GM19372 (cell line): ENCODE measurements at regions not wholly inside any gene's neighbourhood (a gene's known extent, or its start where the extent isn't known, plus 50 kb on each side); places are given as distances from the start of the nearest gene placed in this dataset.

Source experiments
- ATAC-seq: cut with Tn5 transposase; IDR thresholded peaks from one replicate; pipeline ENCODE4 v1.9.1; 2021; ENCODE audit warnings: mild to moderate bottlenecking, low read depth, moderate library complexity; ENCODE audit not compliant: unreplicated experiment

GRCh38 chr16:5506021-5506420 is 408.4 kb upstream of the EEF2KMT start:
- ATAC-seq: no peak

DNA sequence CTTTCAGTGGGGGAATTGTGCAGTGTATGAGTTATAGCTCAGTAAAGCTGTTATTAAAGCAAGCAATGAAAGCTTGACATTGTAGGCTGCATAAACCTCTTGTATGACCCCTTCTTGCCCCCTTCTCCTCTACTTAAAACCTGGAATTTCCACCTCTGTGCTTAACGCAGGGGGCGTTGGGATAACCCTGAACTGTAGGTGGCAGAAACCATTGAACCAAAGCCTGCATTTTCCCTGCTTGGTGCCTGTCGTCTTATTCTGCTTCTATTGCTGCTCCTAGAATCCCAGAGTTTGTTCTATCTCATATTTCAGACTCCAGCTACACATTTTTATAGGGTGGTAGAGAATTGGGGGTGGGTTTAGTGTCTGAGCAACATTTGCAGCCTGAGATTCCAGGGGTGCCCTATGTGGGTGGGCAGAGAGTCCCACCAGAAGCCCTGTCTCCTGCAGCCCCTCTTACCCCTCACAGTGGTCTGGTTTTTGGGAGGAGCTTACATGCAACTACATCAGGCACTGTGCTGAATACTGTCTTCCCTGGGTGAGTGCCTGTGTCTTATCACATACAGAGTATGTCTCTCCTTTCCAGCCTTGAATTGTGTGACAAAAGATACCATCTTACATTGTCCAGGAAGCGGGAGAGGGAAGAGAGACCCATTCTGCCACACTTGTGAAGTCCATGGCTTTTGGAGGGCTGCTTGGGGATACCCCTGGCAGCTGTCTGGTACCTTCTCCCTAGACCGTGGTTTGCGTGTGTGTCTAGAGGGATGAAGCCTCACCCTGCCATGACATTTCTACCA is 407.7 kb upstream of the EEF2KMT start:
- ATAC-seq: no peak

- ATAC-seq: no peak
Measured at GRCh38 chr16:5504064-5504781, 406.6 kb upstream of the EEF2KMT start.

- no peak for ATAC-seq
Measured at GRCh38 chr16:5502944-5503343, 405.3 kb upstream of the EEF2KMT start.

DNA sequence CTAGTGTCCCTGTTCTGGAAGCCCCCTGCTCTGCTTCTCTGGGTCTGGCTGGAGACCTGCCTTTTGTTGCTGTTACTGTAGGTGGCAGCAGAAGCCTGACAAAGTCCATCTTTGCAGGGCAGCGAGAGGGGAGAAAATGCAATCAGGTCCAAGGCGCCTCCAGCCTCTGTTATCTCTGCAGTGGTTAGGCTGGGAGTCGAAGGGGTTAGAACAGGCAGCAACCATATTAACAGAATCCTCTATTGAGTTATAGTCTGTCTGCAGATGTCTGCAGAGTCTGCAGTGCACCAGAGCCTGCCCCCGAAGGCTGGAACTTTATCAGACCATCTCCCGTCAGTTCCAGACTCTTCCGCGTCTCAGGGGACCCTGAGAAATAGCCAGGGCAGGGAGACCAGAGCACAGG is 404.9 kb upstream of the EEF2KMT start:
- no peak for ATAC-seq

- ATAC-seq: no peak
Measured at GRCh38 chr16:5500526-5500925, 402.9 kb upstream of the EEF2KMT start.

DNA sequence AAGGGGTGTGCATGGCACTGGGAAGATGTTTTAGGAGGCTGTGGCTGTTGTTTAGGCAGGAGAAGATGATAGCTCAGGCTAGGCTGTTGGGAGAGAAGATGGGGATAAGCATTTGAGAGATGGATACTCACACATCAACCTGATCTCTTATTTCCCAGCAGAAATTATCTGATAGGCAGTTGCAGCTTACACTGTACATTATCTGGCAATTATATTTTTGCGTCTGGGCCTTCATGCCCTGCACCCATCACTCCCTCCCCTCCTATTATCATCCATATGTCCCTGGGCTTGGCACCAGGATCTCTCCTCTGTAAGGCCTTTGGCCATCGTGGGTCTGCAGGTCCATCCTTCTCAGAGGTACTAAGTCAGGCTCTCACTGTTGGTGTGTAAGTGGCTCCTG is 401.0 kb upstream of the EEF2KMT start:
- no peak for ATAC-seq

- ATAC-seq: no peak
Measured at GRCh38 chr16:5496013-5496412, 398.4 kb upstream of the EEF2KMT start.

- ATAC-seq: no peak
Measured at GRCh38 chr16:5490499-5490898, 392.9 kb upstream of the EEF2KMT start.

- ATAC-seq: no peak
Measured at GRCh38 chr16:5488581-5488980, 391.0 kb upstream of the EEF2KMT start.

- ATAC-seq: no peak
Measured at GRCh38 chr16:5487728-5488127, 390.1 kb upstream of the EEF2KMT start.

- no peak for ATAC-seq
Measured at GRCh38 chr16:5482256-5482655, 384.7 kb upstream of the EEF2KMT start.

DNA sequence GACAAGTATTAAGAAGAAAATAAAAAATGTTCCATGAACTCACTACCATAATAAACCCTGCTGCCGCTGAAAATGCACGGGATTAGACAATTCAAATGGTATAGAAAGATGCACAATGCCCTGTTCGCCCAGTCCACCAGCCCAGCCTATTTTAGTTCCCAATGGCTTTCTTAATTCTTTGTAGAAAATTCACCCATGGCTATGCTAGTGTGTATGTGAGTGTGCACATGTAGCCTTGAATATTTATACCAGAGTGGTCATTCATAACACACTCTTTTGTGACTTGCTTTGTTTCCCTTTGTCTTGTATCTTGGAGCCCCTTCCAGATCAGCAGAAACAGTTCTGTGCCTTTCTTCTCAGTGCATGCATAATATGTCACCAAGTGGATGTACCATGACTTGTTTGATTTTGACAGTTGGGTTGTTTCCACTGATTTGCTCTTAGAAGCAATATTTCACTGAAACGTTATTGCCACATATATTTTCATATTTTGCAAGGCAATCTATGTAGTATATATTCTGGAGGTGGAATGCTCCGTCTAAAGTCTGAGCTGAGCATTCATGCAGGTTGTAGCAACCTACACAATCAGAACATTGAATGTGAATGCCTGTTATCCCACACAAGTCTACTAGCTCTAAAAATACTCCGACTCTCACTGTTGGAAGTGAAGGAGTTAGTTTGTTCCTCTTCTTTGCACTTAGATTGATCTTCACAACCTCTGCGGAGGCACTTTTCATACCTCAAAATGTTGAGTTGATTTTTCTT is 383.0 kb upstream of the EEF2KMT start:
- ATAC-seq: no peak

GRCh38 chr16:5479926-5480325 is 382.3 kb upstream of the EEF2KMT start:
- ATAC-seq: no peak

DNA sequence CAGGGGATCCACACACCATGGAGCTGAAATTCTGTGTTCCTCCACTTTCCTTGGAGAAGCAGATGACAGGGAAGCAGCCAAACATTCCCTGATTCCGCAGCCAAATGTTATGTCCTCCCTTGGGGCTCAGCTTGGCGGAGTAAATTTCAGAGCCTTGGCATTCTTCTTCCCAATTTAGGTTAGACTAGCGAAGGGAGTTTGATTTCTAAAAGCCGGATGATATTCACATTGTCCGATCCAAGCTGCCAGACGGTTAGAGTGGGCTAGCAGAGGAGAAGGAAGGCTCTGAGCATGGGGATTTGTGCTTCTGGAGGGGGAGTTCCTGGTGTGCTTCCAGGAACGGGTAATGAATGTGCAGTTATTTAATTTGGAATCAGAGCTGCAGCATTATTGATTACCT is 380.4 kb upstream of the EEF2KMT start:
- ATAC-seq: no peak

DNA sequence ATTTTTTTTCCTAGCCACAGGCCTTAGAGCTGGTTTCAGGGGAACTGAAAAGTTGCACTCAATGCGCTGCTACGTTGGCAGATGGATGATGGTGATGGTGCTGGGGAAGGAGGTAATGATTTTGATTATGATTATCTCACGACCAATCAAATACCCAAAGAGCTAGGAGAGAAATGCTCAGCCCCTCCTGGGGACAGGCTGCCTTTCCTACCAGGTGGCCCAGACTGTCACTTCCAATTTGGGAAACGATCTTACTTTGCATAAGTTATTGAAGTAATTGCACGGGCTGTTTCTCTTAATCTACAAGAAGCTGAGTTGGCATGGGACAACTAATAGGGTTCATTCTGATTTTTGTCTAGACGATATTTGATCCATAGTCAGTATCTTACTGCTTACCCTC is 379.7 kb upstream of the EEF2KMT start:
- ATAC-seq: no peak

GRCh38 chr16:5472552-5472951 is 375.0 kb upstream of the EEF2KMT start:
- no peak for ATAC-seq

DNA sequence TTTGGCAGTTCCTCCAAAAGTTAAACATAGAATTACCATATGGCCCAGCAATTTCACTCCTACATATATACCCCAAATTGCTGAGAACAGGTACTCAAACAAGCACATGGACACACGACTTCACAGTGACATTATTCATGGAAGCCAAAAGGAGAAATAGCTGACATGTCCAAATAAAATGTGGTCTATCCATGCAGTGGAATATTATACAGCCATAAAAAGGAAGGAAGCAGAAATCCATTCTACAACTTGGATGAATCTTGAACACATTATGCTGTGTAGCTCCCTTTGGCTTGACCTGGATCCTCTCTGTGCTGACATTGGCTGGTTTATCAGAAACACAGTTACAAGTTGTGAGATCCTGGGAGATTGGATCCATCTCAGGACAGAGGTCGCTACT is 370.9 kb upstream of the EEF2KMT start:
- ATAC-seq: no peak

DNA sequence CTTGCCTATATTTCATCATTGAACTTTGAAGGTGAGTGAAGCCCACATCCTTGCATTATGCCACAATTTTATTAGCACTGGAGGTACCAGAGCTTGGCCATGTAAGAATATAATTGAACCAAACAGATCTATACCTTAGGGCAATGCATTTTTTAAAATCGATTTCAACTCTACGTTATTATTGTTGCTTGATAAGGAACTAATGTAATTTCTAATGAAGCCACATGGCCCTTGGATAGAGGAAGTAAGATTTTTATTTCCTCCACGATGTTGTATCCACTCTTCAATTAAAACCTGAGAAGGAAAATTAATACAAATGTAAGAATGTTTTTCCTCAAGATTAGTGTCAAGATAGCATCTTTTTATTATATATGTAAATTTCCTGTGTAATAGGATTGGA is 370.0 kb upstream of the EEF2KMT start:
- ATAC-seq: no peak

- no peak for ATAC-seq
Measured at GRCh38 chr16:5466551-5466950, 369.0 kb upstream of the EEF2KMT start.

DNA sequence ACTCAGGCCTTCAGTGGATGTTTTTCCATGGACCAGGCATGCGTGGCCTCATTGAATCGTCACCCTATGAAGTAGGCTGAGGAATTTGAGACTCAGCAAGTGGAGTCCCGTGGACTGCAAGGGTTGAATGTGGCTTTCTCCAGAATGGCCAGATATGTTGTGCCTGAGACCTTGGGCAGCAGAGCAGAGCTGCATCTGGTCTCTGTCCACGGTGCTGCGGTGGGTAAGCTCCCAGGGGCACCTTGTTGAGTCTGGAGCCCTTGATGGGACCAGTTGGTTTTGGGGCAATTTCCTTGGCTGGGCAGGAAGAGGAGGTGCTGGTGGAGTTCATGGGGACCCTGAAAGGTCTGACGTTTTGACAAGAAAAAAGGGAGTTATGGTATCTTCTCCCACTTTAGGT is 368.1 kb upstream of the EEF2KMT start:
- ATAC-seq: no peak
